Nephron progenitor cell (in vitro differentiated cells): ENCODE measurements at regions not wholly inside any gene's neighbourhood (a gene's known extent, or its start where the extent isn't known, plus 50 kb on each side); places are given as distances from the start of the nearest gene placed in this dataset.

Experiments used
- DNase-seq: peaks from one replicate; pipeline ENCODE4 v3.0.0; 2021
- H3K27ac Mint-ChIP-seq: 2 replicates; pipeline ENCODE4 v1.8.0; 2021; ENCODE audit warnings: mild to moderate bottlenecking, moderate library complexity, mixed read lengths
- H3K27me3 Mint-ChIP-seq: 2 replicates; pipeline ENCODE4 v1.8.0; 2021; ENCODE audit warnings: mild to moderate bottlenecking, low read depth, mixed read lengths; ENCODE audit not compliant: poor library complexity
- H3K36me3 Mint-ChIP-seq: 2 replicates; pipeline ENCODE4 v1.8.0; 2021; ENCODE audit warnings: low read depth, mixed read lengths
- H3K4me1 Mint-ChIP-seq: 2 replicates; pipeline ENCODE4 v1.8.0; 2021; ENCODE audit warnings: mixed read lengths
- H3K4me3 Mint-ChIP-seq: 2 replicates; pipeline ENCODE4 v1.8.0; 2021; ENCODE audit warnings: mild to moderate bottlenecking, moderate library complexity, mixed read lengths
- H3K9me3 Mint-ChIP-seq: 2 replicates; pipeline ENCODE4 v1.8.0; 2021; ENCODE audit warnings: mild to moderate bottlenecking, moderate library complexity, mixed read lengths
- TF ChIP-seq, protein P1 (sequence below): fragments of 200-600 bp; sonication (generic); IDR thresholded peaks from 2 replicates; pipeline ENCODE4 v1.5.0; 2021; ENCODE audit warnings: antibody characterized with exemption

GRCh38 chr11:15690320-15690719, 575.6 kb downstream of the INSC start:
- Mint-ChIP-seq H3K27ac (no peak overlapping the region), H3K4me1 (peaks cover 31% of the 10 kb centered on the region), H3K36me3 (peaks cover 14% of the 10 kb centered on the region), H3K4me3 (no peak overlapping the region), H3K9me3 (peaks cover 42% of the 10 kb centered on the region), H3K27me3 (peaks cover 3% of the 10 kb centered on the region)
- no peak for DNase-seq
- TF ChIP-seq, protein P1, sequence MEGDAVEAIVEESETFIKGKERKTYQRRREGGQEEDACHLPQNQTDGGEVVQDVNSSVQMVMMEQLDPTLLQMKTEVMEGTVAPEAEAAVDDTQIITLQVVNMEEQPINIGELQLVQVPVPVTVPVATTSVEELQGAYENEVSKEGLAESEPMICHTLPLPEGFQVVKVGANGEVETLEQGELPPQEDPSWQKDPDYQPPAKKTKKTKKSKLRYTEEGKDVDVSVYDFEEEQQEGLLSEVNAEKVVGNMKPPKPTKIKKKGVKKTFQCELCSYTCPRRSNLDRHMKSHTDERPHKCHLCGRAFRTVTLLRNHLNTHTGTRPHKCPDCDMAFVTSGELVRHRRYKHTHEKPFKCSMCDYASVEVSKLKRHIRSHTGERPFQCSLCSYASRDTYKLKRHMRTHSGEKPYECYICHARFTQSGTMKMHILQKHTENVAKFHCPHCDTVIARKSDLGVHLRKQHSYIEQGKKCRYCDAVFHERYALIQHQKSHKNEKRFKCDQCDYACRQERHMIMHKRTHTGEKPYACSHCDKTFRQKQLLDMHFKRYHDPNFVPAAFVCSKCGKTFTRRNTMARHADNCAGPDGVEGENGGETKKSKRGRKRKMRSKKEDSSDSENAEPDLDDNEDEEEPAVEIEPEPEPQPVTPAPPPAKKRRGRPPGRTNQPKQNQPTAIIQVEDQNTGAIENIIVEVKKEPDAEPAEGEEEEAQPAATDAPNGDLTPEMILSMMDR, result no peak

GRCh38 chr11:15692739-15693138, 578.0 kb downstream of the INSC start:
- peaks cover 28% of the 10 kb centered on the region for H3K4me1 Mint-ChIP-seq
- peaks cover 10% of the 10 kb centered on the region for H3K36me3 Mint-ChIP-seq
- no peak overlapping the region for H3K27ac Mint-ChIP-seq
- H3K9me3 Mint-ChIP-seq, result peaks cover 24% of the 10 kb centered on the region
- TF ChIP-seq, protein P1, result no peak
- DNase-seq, result no peak
- peaks cover 3% of the 10 kb centered on the region for H3K27me3 Mint-ChIP-seq
- no peak overlapping the region for H3K4me3 Mint-ChIP-seq

- H3K27ac Mint-ChIP-seq, result no peak overlapping the region
- H3K9me3 Mint-ChIP-seq, result peaks cover 19% of the 10 kb centered on the region
- DNase-seq, result no peak
- peaks cover 5% of the 10 kb centered on the region for H3K36me3 Mint-ChIP-seq
- peaks cover 20% of the 10 kb centered on the region for H3K4me1 Mint-ChIP-seq
- H3K27me3 Mint-ChIP-seq, result peaks cover 3% of the 10 kb centered on the region
- H3K4me3 Mint-ChIP-seq, result no peak overlapping the region
- TF ChIP-seq, protein P1, result no peak
These were observed 580.5 kb downstream of the INSC start for GRCh38 chr11:15695096-15695721.

GRCh38 chr11:15696069-15696468, 581.3 kb downstream of the INSC start:
- Mint-ChIP-seq H3K4me3 (no peak overlapping the region), H3K4me1 (peaks cover 15% of the 10 kb centered on the region), H3K27ac (no peak overlapping the region), H3K36me3 (peaks cover 5% of the 10 kb centered on the region), H3K9me3 (peaks cover 15% of the 10 kb centered on the region), H3K27me3 (peaks cover 3% of the 10 kb centered on the region)
- TF ChIP-seq, protein P1, result no peak
- DNase-seq, result no peak

DNA sequence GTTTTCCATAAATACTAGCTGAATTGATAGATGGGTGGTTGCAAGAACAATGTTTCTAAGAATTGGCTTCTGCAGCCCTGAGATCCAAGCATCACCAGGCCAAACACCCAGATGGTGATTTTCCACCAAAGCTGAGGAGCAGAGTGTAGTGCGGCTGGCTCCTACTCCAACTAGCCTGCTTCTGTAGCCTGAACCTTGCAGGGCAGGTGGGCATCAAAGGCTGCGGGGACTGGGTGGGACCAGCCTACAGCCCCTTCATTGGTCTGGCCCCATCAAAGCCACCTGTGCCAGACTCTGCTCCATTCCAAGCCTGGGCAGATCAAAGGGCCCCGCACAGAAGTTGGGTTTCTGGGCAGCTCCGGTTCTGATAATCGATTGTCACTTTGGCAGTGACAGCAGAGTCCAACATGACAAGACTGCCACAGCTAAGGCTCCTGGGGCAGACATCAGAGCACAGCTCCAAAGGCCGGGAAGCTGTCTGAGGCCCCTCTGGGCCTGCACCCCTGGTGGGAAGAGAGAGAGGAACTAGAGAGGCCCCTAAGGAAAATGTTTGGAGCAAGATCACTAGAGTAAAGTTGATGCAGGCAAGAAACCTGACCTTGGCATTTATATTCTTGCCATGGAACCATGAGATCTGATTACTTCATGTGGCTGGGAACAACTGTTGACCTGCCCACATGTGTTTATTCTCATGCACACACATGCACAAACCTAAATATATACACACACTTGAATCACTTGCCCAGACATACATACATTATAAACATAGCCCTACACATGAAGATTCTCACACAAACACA, 582.9 kb downstream of the INSC start:
- Mint-ChIP-seq H3K9me3 (peaks cover under 1% of the 10 kb centered on the region), H3K4me3 (no peak overlapping the region), H3K27ac (no peak overlapping the region), H3K4me1 (peaks cover 10% of the 10 kb centered on the region), H3K27me3 (no peaks in the 10 kb centered on the region), H3K36me3 (peaks cover under 1% of the 10 kb centered on the region)
- no peak for DNase-seq
- TF ChIP-seq, protein P1, result no peak
